Stimulated activated naive CD8-positive, alpha-beta T cell treated with anti-CD3 and anti-CD28 coated beads, Interleukin-15, amount 100 ng/mL, for 72 hours (primary cell): ENCODE measurements at regions not wholly inside any gene's neighbourhood (a gene's known extent, or its start where the extent isn't known, plus 50 kb on each side); places are given as distances from the start of the nearest gene placed in this dataset.
A peak's percentile ranks its signal among the peaks of the same experiment; 100 is the strongest.

Experiments used
- ATAC-seq: fragments of 150-1000 bp; cut with Tn5 transposase; 2 replicates; pipeline ENCODE4 v1.10.0; 2021; ENCODE audit warnings: mild to moderate bottlenecking, moderate library complexity
- DNase-seq, 2 donors: peaks; one replicate each; pipeline ENCODE4 v3.0.0; 2021 to 2022
- H3K27ac Mint-ChIP-seq, 2 donors: one replicate each; pipeline ENCODE4 v1.8.0; 2022; ENCODE audit warnings: mild to moderate bottlenecking in 2 of 2, mixed read lengths in 2 of 2, moderate library complexity in 2 of 2
- H3K27me3 Mint-ChIP-seq: one replicate; pipeline ENCODE4 v1.8.0; 2022; ENCODE audit warnings: mixed read lengths
- H3K4me1 Mint-ChIP-seq: one replicate; pipeline ENCODE4 v1.8.0; 2022; ENCODE audit warnings: mild to moderate bottlenecking, mixed read lengths
- H3K4me3 Mint-ChIP-seq, 2 donors: one replicate each; pipeline ENCODE4 v1.8.0; 2022; ENCODE audit warnings: mild to moderate bottlenecking in 2 of 2, mixed read lengths in 2 of 2, moderate library complexity in 1 of 2
- H3K9me3 Mint-ChIP-seq, 2 donors: one replicate each; pipeline ENCODE4 v1.8.0; 2022; ENCODE audit warnings: mixed read lengths in 2 of 2

DNA sequence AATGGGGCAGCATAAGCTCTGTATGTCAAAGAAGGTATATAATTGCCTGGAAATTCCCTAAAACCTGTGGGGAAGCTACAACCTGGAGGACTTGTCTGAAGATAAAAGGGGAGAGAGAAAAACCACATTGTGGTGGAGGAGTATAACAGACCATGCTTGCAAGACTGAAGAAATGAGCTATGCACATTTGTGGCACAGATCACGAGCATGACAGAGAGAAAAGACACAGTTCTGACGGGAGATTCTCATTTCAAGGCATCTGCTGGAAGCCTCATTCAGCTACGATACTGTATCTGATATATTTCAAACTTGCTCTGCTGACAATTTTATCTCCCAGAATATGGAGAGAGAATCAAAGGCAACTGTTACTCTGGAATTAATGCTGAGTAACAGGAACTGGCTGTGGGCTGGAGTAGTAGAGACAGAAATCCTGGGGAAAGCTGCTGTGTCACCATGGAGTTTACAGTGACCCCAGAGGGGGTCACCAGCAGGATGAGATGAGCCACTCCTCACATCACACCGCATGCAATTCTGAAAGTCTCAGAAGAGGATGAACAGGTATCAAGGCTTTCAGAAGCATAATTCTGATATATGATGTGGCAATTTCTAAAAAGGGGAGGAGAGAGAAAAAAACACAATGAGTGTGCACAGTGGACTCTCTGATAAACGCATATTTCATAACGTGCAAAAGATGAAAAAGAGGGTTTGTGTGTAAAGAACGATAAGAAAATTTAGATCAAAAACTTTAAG, 528.8 kb downstream of the IRX1 start:
- no peak for ATAC-seq
- Mint-ChIP-seq H3K9me3 (peaks cover 12 to 42% of the 10 kb centered on the region in 2 donors), H3K27ac (peak overlapping the region in 1 of 2 donors; percentile 49), H3K27me3 (no peaks in the 10 kb centered on the region), H3K4me1 (no peaks in the 10 kb centered on the region), H3K4me3 (no peak overlapping the region)
- DNase-seq: no peak

GRCh38 chr5:4128994-4129393, 533.4 kb downstream of the IRX1 start:
- Mint-ChIP-seq H3K4me1 (no peaks in the 10 kb centered on the region), H3K27me3 (no peaks in the 10 kb centered on the region), H3K27ac (no peak overlapping the region), H3K4me3 (no peak overlapping the region), H3K9me3 (peaks cover 11 to 21% of the 10 kb centered on the region in 2 donors)
- DNase-seq (no peak), ATAC-seq (no peak)

DNA sequence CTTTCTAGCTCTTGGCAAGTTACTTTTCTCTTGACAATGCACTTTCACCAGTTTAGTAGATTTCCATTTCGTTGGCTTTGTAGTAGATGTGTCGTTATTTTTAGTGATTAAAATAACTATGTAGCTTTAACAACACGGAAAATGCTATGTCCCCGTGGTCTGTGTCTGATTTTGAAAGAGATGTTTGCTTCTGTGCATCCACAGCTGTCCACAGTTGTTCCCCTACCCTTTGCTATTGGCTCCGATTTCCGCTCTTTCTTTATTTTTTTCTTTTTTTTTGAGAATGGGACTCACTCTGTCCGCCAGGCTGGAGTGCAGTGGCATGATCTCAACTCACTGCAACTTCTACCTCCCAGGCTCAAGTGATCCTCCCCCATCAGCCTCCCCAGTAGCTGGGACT, 533.9 kb downstream of the IRX1 start:
- Mint-ChIP-seq H3K4me1 (no peaks in the 10 kb centered on the region), H3K27ac (no peak overlapping the region), H3K9me3 (peaks cover 6 to 16% of the 10 kb centered on the region in 2 donors), H3K4me3 (no peak overlapping the region), H3K27me3 (no peaks in the 10 kb centered on the region)
- no peak for ATAC-seq
- no peak for DNase-seq

GRCh38 chr5:4130819-4131218, 535.2 kb downstream of the IRX1 start:
- no peak for DNase-seq
- no peak for ATAC-seq
- H3K4me1 Mint-ChIP-seq: no peaks in the 10 kb centered on the region
- no peak overlapping the region for H3K4me3 Mint-ChIP-seq
- no peak overlapping the region for H3K27ac Mint-ChIP-seq
- peaks cover 0 to 9% of the 10 kb centered on the region in 2 donors for H3K9me3 Mint-ChIP-seq
- H3K27me3 Mint-ChIP-seq: no peaks in the 10 kb centered on the region

DNA sequence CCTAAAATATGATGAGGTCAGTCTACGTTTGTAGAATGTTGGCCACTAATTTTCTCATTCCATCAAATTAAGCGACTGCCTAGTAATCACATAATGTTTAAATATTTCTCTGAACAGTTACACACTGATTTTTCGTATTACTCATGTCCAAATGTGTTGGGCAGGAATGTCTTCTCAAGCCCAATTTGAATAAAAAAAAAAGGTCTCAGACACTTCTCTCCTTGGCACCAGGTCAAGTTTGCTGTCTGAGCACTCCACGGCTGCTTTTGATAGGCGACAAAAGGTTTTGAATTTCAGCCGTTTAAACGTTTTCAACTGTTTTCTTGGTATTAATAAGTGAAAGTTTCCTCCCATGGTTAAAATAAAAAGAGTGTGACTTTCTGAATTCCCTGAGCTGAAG, 542.1 kb downstream of the IRX1 start:
- no peaks in the 10 kb centered on the region for H3K4me1 Mint-ChIP-seq
- no peak for DNase-seq
- no peak overlapping the region for H3K27ac Mint-ChIP-seq
- no peaks in the 10 kb centered on the region for H3K27me3 Mint-ChIP-seq
- ATAC-seq: no peak
- H3K9me3 Mint-ChIP-seq: peaks cover 0 to 13% of the 10 kb centered on the region in 2 donors
- no peak overlapping the region for H3K4me3 Mint-ChIP-seq

GRCh38 chr5:4142842-4143241, 547.2 kb downstream of the IRX1 start:
- DNase-seq (no peak), ATAC-seq (no peak)
- H3K27me3 Mint-ChIP-seq: no peaks in the 10 kb centered on the region
- H3K9me3 Mint-ChIP-seq: peaks cover 0 to 24% of the 10 kb centered on the region in 2 donors
- no peak overlapping the region for H3K4me3 Mint-ChIP-seq
- no peaks in the 10 kb centered on the region for H3K4me1 Mint-ChIP-seq
- no peak overlapping the region for H3K27ac Mint-ChIP-seq

DNA sequence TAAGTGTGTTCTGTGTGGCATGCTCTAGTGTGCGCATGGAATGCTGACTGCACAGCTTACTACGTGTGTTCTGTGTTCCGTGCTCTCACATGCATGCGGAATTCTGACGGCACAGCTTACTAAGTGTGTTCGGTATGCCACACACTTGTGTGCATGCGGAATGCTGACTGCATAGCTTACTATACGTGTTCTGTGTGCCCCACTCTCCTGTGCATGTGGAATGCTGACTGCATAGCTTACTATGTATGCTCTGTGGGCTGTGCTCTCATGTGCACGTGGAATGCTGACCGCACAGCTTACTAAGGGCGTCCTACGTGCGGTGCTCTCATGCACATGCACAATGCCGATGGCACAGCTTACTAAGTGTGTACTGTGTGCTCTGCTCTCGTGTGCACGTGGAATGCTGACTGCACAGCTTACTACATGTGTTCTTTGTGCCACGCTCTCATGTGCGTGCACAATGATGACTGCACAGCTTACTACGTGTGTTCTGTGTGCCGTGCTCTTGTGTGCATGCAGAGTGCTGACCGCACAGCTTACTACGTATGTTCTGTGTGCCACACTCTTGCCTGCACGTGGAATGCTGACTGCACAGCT, 548.9 kb downstream of the IRX1 start:
- H3K27me3 Mint-ChIP-seq: no peaks in the 10 kb centered on the region
- DNase-seq (no peak), ATAC-seq (peak; percentile 12)
- peaks cover 0 to 26% of the 10 kb centered on the region in 2 donors for H3K9me3 Mint-ChIP-seq
- no peaks in the 10 kb centered on the region for H3K4me1 Mint-ChIP-seq
- H3K4me3 Mint-ChIP-seq: no peak overlapping the region
- H3K27ac Mint-ChIP-seq: no peak overlapping the region

- no peak for DNase-seq
- Mint-ChIP-seq H3K4me3 (no peak overlapping the region), H3K27me3 (no peaks in the 10 kb centered on the region), H3K9me3 (peaks cover 0 to 16% of the 10 kb centered on the region in 2 donors), H3K27ac (no peak overlapping the region), H3K4me1 (no peaks in the 10 kb centered on the region)
- ATAC-seq: no peak
These were observed 549.9 kb downstream of the IRX1 start for GRCh38 chr5:4145511-4145910.

GRCh38 chr5:4148009-4148408, 552.4 kb downstream of the IRX1 start:
- DNase-seq: no peak
- H3K27me3 Mint-ChIP-seq: no peaks in the 10 kb centered on the region
- H3K4me1 Mint-ChIP-seq: no peaks in the 10 kb centered on the region
- H3K9me3 Mint-ChIP-seq: peaks cover 0 to 14% of the 10 kb centered on the region in 2 donors
- no peak overlapping the region for H3K4me3 Mint-ChIP-seq
- ATAC-seq: no peak
- no peak overlapping the region for H3K27ac Mint-ChIP-seq

GRCh38 chr5:4150067-4150466, 554.4 kb downstream of the IRX1 start:
- DNase-seq (no peak), ATAC-seq (no peak)
- no peak overlapping the region for H3K27ac Mint-ChIP-seq
- H3K4me1 Mint-ChIP-seq: no peaks in the 10 kb centered on the region
- H3K27me3 Mint-ChIP-seq: no peaks in the 10 kb centered on the region
- H3K9me3 Mint-ChIP-seq: peaks cover 0 to 14% of the 10 kb centered on the region in 2 donors
- H3K4me3 Mint-ChIP-seq: no peak overlapping the region

DNA sequence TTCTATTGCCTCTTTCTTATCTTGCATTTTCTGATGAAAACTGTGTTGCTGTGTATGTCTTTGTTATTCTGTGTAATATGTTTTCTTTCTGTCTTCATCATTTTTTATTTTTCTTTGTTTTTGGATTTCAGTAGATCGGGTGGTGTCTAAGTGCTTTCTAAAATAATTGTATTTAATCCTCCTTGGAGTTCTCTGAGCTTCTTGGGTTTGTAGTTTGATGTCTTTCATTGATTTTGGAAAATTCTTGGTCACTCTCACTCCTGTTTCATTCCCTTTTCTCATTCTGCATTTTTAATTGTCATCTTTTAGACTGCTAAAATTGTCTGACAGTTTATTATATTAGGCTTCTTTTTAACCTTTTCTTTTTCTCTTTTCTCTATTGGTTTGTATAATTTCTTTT, 560.5 kb downstream of the IRX1 start:
- Mint-ChIP-seq H3K27ac (no peak overlapping the region), H3K4me1 (no peaks in the 10 kb centered on the region), H3K4me3 (no peak overlapping the region), H3K27me3 (no peaks in the 10 kb centered on the region), H3K9me3 (peaks cover 0 to 2% of the 10 kb centered on the region in 2 donors)
- ATAC-seq (no peak), DNase-seq (no peak)

GRCh38 chr5:4156889-4157288, 561.3 kb downstream of the IRX1 start:
- H3K4me1 Mint-ChIP-seq: no peaks in the 10 kb centered on the region
- DNase-seq: no peak
- peaks cover 0 to 10% of the 10 kb centered on the region in 2 donors for H3K9me3 Mint-ChIP-seq
- H3K27ac Mint-ChIP-seq: no peak overlapping the region
- no peak overlapping the region for H3K4me3 Mint-ChIP-seq
- H3K27me3 Mint-ChIP-seq: no peaks in the 10 kb centered on the region
- no peak for ATAC-seq

- Mint-ChIP-seq H3K9me3 (peaks cover 0 to 10% of the 10 kb centered on the region in 2 donors), H3K4me3 (no peak overlapping the region), H3K4me1 (no peaks in the 10 kb centered on the region), H3K27ac (no peak overlapping the region), H3K27me3 (no peaks in the 10 kb centered on the region)
- no peak for DNase-seq
- ATAC-seq: no peak
These were observed 563.3 kb downstream of the IRX1 start for GRCh38 chr5:4158750-4159447.

- ATAC-seq (no peak), DNase-seq (no peak)
- no peak overlapping the region for H3K27ac Mint-ChIP-seq
- H3K9me3 Mint-ChIP-seq: peaks cover 0 to 10% of the 10 kb centered on the region in 2 donors
- H3K4me3 Mint-ChIP-seq: no peak overlapping the region
- H3K4me1 Mint-ChIP-seq: no peaks in the 10 kb centered on the region
- H3K27me3 Mint-ChIP-seq: no peaks in the 10 kb centered on the region
These were observed 564.0 kb downstream of the IRX1 start for GRCh38 chr5:4159681-4160080.

GRCh38 chr5:4164167-4164566, 568.5 kb downstream of the IRX1 start:
- H3K27ac Mint-ChIP-seq: no peak overlapping the region
- H3K4me3 Mint-ChIP-seq: no peak overlapping the region
- ATAC-seq (no peak), DNase-seq (no peak)
- H3K4me1 Mint-ChIP-seq: no peaks in the 10 kb centered on the region
- H3K27me3 Mint-ChIP-seq: no peaks in the 10 kb centered on the region
- peaks cover 0 to 10% of the 10 kb centered on the region in 2 donors for H3K9me3 Mint-ChIP-seq

DNA sequence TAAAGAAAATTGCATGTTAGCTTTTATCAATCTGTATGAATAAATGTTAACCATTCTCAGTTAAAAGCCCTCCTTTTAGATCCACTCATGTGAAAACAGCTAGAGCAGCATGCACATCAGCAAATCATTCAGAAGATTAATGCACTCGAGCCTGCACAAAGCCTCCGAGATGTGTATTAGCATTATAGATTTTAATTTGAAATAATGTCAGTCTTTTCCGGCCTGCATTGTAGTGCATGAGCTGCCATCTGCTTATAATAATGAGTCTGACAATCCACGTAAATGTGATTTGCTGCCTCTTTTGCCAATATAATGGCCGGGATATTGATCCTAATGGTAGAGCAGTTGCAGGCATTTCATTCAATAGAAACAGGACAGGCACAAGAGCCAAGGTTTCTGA, 585.1 kb downstream of the IRX1 start:
- no peak for ATAC-seq
- H3K27me3 Mint-ChIP-seq: no peaks in the 10 kb centered on the region
- peaks cover 11 to 29% of the 10 kb centered on the region in 2 donors for H3K9me3 Mint-ChIP-seq
- H3K4me3 Mint-ChIP-seq: no peak overlapping the region
- no peak overlapping the region for H3K27ac Mint-ChIP-seq
- no peaks in the 10 kb centered on the region for H3K4me1 Mint-ChIP-seq
- no peak for DNase-seq
